KG1 (cell line): ENCODE measurements at regions not wholly inside any gene's neighbourhood (a gene's known extent, or its start where the extent isn't known, plus 50 kb on each side); places are given as distances from the start of the nearest gene placed in this dataset.
A peak's percentile ranks its signal among the peaks of the same experiment; 100 is the strongest.

ENCODE experiments used
- DNase-seq: peaks from one replicate; lab custom pipeline; 2025; lab: John Stamatoyannopoulos, UW

- no peak for DNase-seq
Observed at GRCh38 chr4:124321364-124321763, 391.2 kb downstream of the ANKRD50 start.

- peak; percentile 44 for DNase-seq
Observed at GRCh38 chr4:124322234-124323065, 390.1 kb downstream of the ANKRD50 start.

GRCh38 chr4:124325690-124326089 is 386.8 kb downstream of the ANKRD50 start:
- DNase-seq, result no peak

- no peak for DNase-seq
Observed at GRCh38 chr4:124329134-124329533, 383.4 kb downstream of the ANKRD50 start.

GRCh38 chr4:124330045-124330444 is 382.5 kb downstream of the ANKRD50 start:
- no peak for DNase-seq

GRCh38 chr4:124331781-124332180 is 380.8 kb downstream of the ANKRD50 start:
- no peak for DNase-seq

- DNase-seq, result no peak
Observed at GRCh38 chr4:124333466-124333865, 379.1 kb downstream of the ANKRD50 start.

- peak; percentile 43 for DNase-seq
Observed at GRCh38 chr4:124334119-124334518, 378.4 kb downstream of the ANKRD50 start.

GRCh38 chr4:124337874-124338273 is 374.7 kb downstream of the ANKRD50 start:
- DNase-seq, result no peak

- no peak for DNase-seq
Observed at GRCh38 chr4:124343661-124344171, 368.8 kb downstream of the ANKRD50 start.

- DNase-seq, result no peak
Observed at GRCh38 chr4:124372916-124373315, 339.6 kb downstream of the ANKRD50 start.

GRCh38 chr4:124386163-124386562 is 326.4 kb downstream of the ANKRD50 start:
- no peak for DNase-seq

- DNase-seq, result no peak
Observed at GRCh38 chr4:124386648-124387047, 325.9 kb downstream of the ANKRD50 start.

- DNase-seq, result no peak
Observed at GRCh38 chr4:124389591-124389990, 322.9 kb downstream of the ANKRD50 start.

GRCh38 chr4:124390861-124391260 is 321.7 kb downstream of the ANKRD50 start:
- no peak for DNase-seq

- DNase-seq, result no peak
Observed at GRCh38 chr4:124396333-124396732, 316.2 kb downstream of the ANKRD50 start.

GRCh38 chr4:124401606-124402005 is 310.9 kb downstream of the ANKRD50 start:
- DNase-seq, result no peak

- no peak for DNase-seq
Observed at GRCh38 chr4:124409044-124409443, 303.5 kb downstream of the ANKRD50 start.

- DNase-seq, result no peak
Observed at GRCh38 chr4:124414276-124415040, 298.1 kb downstream of the ANKRD50 start.

- DNase-seq, result no peak
Observed at GRCh38 chr4:124415146-124415545, 297.4 kb downstream of the ANKRD50 start.

- DNase-seq, result no peak
Observed at GRCh38 chr4:124417371-124417770, 295.2 kb downstream of the ANKRD50 start.

- DNase-seq, result no peak
Observed at GRCh38 chr4:124420166-124420695, 292.3 kb downstream of the ANKRD50 start.

- no peak for DNase-seq
Observed at GRCh38 chr4:124423160-124423559, 289.4 kb downstream of the ANKRD50 start.
